ENCODE measurements at regions not wholly inside any gene's neighbourhood (a gene's known extent, or its start where the extent isn't known, plus 50 kb on each side); places are given as distances from the start of the nearest gene placed in this dataset.

- TF ChIP-seq CTCF (IDR thresholded peaks at IDR 0.05) (no peak), POLR2A (IDR thresholded peaks at IDR 0.05) (no peak)
Measured at GRCh38 chr10:81428456-81429134, 446.4 kb upstream of the NRG3 start.

Measured in uterus (tissue), 2 donors.